ENCODE measurements at regions not wholly inside any gene's neighbourhood (a gene's known extent, or its start where the extent isn't known, plus 50 kb on each side); places are given as distances from the start of the nearest gene placed in this dataset.

- Histone ChIP-seq H3K4me1 (no peaks in the 10 kb centered on the region), H3K36me3 (no peaks in the 10 kb centered on the region), H3K4me3 (no peak overlapping the region), H3K27me3 (no peaks in the 10 kb centered on the region), H3K9me3 (no peaks in the 10 kb centered on the region), H3K27ac (no peak overlapping the region)
- TF ChIP-seq POLR2A (IDR thresholded peaks at IDR 0.05) (no peak), EP300 (IDR thresholded peaks at IDR 0.05) (no peak), CTCF (IDR thresholded peaks at IDR 0.05) (no peak), POLR2AphosphoS5 (IDR thresholded peaks at IDR 0.05) (no peak)
- ATAC-seq, result no peak
- WGBS, 2 donors (ENCODE audit: low coverage in 1 of 2), result 0% methylated on average over 1 of the region's 1 CpG; no CpG with 5 or more reads in 1 of the 2 donors
These were observed 145.6 kb upstream of the GYPC start for GRCh38 chr2:126510356-126510755.

GRCh38 chr2:126510960-126511359 lies 145.0 kb upstream of the GYPC start:
- Histone ChIP-seq H3K4me3 (no peak overlapping the region), H3K27ac (no peak overlapping the region), H3K4me1 (no peaks in the 10 kb centered on the region), H3K9me3 (no peaks in the 10 kb centered on the region), H3K27me3 (no peaks in the 10 kb centered on the region), H3K36me3 (no peaks in the 10 kb centered on the region)
- ATAC-seq, result no peak
- TF ChIP-seq POLR2AphosphoS5 (IDR thresholded peaks at IDR 0.05) (no peak), CTCF (IDR thresholded peaks at IDR 0.05) (no peak), POLR2A (IDR thresholded peaks at IDR 0.05) (no peak), EP300 (IDR thresholded peaks at IDR 0.05) (no peak)
- WGBS, 2 donors (ENCODE audit: low coverage in 1 of 2), result 80 to 100% methylated on average over 1 to 2 of the region's 7 CpGs

DNA sequence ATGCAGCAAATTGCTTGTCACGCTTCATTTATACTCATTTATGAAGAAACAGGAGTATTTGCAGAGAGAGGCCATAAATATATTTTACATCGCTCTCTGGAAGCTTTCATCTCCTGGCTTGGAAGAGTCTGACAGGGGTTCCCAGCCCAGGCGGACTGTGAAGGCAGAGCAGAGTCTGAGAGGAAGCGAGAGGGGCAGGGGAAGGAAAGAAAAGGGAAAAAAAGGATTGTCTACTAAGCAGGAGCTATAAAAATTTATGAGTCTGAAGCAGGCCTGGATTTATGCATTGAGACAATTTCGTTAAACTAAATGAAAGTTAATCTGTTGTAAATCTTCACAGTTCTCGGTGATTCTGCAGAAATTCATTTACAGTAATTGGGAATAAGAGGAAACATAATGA lies 143.9 kb upstream of the GYPC start:
- 83 to 95% methylated on average over 5 to 6 of the region's 6 CpGs for WGBS, 2 donors (ENCODE audit: low coverage in 1 of 2)
- H3K4me1 ChIP-seq, result no peaks in the 10 kb centered on the region
- H3K4me3 ChIP-seq, result no peak overlapping the region
- no peak for ATAC-seq
- H3K36me3 ChIP-seq, result no peaks in the 10 kb centered on the region
- H3K27me3 ChIP-seq, result no peaks in the 10 kb centered on the region
- no peaks in the 10 kb centered on the region for H3K9me3 ChIP-seq
- TF ChIP-seq POLR2AphosphoS5 (IDR thresholded peaks at IDR 0.05), result no peak
- TF ChIP-seq CTCF (IDR thresholded peaks at IDR 0.05), result no peak
- no peak for TF ChIP-seq EP300 (IDR thresholded peaks at IDR 0.05)
- TF ChIP-seq POLR2A (IDR thresholded peaks at IDR 0.05), result no peak
- no peak overlapping the region for H3K27ac ChIP-seq

DNA sequence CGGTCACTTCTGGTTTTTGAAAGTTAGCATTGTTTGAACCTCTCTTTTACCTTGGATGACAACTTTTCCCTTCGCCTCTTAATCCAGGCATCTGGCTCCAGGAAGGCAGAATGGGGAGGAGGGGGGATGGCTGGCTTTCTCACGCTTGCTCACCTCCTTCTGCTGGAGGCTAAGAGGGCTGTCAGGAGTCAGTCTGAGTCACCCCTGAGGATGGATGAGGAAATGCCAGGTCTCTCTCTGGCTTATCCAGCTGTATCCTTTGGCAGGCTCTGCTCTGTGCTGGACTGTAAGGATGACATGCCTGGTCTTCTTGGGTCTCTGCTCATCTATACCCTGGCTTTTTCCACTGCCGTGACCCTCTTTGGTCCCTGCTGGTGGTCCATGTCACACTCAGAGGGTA lies 142.9 kb upstream of the GYPC start:
- no peak for TF ChIP-seq POLR2A (IDR thresholded peaks at IDR 0.05)
- no peak for TF ChIP-seq CTCF (IDR thresholded peaks at IDR 0.05)
- TF ChIP-seq EP300 (IDR thresholded peaks at IDR 0.05), result no peak
- no peak overlapping the region for H3K4me3 ChIP-seq
- 73 to 100% methylated on average over 2 of the region's 4 CpGs for WGBS, 2 donors (ENCODE audit: low coverage in 1 of 2)
- no peaks in the 10 kb centered on the region for H3K4me1 ChIP-seq
- no peaks in the 10 kb centered on the region for H3K27me3 ChIP-seq
- no peak for ATAC-seq
- no peaks in the 10 kb centered on the region for H3K9me3 ChIP-seq
- no peaks in the 10 kb centered on the region for H3K36me3 ChIP-seq
- H3K27ac ChIP-seq, result no peak overlapping the region

GRCh38 chr2:126515471-126515870 lies 140.5 kb upstream of the GYPC start:
- H3K4me1 ChIP-seq, result no peaks in the 10 kb centered on the region
- TF ChIP-seq CTCF (IDR thresholded peaks at IDR 0.05) (no peak), POLR2A (IDR thresholded peaks at IDR 0.05) (no peak), POLR2AphosphoS5 (IDR thresholded peaks at IDR 0.05) (no peak)
- H3K4me3 ChIP-seq, result no peak overlapping the region
- no peaks in the 10 kb centered on the region for H3K27me3 ChIP-seq
- WGBS, 2 donors (ENCODE audit: low coverage in 1 of 2), result 57 to 100% methylated on average over 1 to 2 of the region's 2 CpGs
- no peak for ATAC-seq
- H3K36me3 ChIP-seq, result no peaks in the 10 kb centered on the region
- no peaks in the 10 kb centered on the region for H3K9me3 ChIP-seq
- H3K27ac ChIP-seq, result no peak overlapping the region
